GM19452 (cell line): ENCODE measurements at regions not wholly inside any gene's neighbourhood (a gene's known extent, or its start where the extent isn't known, plus 50 kb on each side); places are given as distances from the start of the nearest gene placed in this dataset.
A peak's percentile ranks its signal among the peaks of the same experiment; 100 is the strongest.
"Not testable (repeated sequence)": the region's sequence is repeated elsewhere in the genome, so short reads cannot be mapped to it uniquely, and the experiment has no call there.

Experiments used
- ATAC-seq: cut with Tn5 transposase; IDR thresholded peaks from one replicate; pipeline ENCODE4 v1.9.1; 2021; ENCODE audit not compliant: unreplicated experiment

DNA sequence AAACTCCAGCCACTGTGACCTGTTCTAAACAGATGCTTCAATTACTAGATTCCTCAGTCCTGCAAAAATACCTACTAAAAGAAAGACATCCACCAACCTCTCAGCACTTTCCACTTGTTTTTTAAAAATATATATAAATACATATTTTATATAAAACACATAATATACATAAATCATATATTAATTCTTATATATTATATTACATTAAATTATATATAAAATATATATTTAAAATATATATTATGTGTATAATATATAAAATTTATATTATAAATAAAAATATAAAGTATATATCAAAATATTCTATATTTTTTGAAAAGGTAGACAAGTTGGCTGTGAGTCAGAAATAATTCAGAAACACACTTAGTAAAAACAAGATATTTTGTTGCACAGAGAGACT is 2371.8 kb upstream of the ACO1 start:
- ATAC-seq: no peak

DNA sequence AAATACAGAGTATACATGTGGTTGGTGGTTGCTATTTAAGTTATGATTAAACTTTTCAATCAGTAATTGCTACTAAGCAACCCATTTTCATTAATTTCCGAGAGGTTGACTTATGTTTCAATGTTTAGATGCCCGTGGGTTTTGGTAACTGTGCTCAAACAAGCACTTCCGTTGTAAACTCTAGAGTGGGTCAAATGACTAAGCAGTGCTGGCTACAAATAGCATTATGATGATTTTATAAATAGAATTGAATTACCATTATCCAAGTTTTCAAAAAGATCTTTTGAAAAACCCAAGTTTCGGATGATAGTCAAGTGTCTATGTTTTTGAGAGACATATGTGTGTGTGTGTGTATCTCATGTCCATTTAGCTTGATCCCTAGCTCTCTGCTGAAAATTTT is 2369.4 kb upstream of the ACO1 start:
- ATAC-seq: no peak

- ATAC-seq: no peak
These were observed 2364.3 kb upstream of the ACO1 start for GRCh38 chr9:30020161-30020560.

- no peak for ATAC-seq
These were observed 2348.7 kb upstream of the ACO1 start for GRCh38 chr9:30035761-30036160.

DNA sequence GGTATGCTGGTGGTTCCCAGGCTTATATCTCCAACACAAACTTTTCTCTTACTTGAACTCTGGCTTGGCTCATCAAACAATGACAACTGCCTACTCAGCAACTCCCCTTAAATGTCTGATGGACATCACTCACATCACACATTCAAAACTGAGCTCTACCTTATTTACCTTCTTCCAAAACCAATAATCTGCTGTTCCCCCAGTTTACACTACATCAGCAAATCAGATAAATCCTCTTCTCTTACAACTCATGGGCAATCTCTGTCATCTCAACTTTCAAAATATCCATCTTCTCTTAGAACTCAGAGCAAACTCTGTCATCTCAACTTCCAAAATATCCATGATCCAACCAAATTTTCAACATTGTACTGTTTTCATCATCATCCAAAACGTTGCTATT is 2347.9 kb upstream of the ACO1 start:
- ATAC-seq: no peak

DNA sequence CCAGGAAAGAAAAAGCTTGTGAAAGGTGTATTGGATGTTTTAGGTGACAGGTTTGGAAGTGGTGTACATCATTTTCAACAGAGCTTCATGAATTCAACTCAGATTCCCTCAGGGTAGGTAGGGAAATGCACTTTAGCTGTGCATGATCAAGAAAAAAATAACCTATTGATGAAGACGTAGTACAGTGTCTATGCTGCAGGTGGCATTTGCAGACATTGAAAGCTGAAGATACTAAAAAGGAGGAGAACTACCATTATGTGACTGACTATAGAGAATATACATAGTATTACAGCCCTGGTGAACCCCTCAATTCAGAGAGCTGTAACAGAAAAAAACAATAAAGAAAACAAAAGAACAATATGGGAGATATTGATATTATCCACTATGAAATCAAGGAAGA is 2344.7 kb upstream of the ACO1 start:
- ATAC-seq: no peak

DNA sequence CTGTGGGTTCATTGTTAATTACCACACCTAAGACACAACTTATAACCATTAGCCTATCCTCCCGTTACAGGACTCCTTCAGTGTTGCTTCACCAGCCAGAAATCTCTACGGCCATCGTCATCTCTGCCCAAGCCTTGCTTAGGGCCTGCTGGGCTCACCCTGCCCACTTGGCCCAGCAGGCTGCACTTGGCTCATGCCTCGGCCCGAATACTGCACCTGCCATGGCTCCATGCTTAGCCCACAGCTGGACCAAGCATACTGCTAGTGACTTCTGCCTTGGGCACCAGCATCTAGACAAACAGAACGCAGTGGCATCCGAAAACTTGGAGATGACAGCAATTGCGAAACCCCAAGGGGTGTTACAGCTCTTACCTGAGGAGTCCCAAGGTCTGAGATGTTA is 2336.0 kb upstream of the ACO1 start:
- ATAC-seq: no peak

- ATAC-seq: no peak
These were observed 2326.0 kb upstream of the ACO1 start for GRCh38 chr9:30058463-30058862.

DNA sequence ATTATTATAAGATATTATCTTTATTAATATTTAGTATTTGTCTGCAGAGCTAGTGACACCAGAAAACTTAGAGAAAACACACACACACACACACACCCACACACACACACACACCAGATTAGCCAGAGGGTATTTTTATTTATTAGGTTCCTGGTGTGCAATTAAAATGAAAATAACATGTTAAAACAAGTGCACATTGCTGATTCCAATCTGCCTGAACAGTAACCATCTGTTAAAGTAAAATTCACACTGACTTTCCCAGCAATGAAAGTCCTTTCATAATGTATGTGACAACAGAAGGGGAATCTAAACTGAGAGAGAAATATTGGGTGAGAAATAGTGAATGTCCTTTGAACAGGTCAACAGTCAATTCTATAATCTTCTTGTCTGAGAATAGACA is 2323.5 kb upstream of the ACO1 start:
- ATAC-seq: no peak

DNA sequence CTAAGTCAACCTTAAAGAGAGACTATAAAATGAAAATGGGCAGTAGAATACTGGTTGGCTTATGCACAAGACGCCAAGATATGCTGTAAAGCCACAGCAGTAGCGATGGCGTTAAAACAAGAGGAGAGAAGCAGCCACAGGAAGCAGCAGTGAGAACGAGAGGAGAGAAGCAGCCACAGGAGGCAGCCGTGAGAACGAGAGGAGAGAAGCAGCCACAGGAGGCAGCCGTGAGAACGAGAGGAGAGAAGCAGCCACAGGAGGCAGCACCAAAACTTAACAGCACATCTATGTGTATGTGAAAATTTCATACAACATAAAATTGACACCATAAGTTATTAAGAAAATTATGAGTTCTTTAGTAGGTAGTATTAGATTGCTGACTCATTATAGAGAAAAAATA is 2318.6 kb upstream of the ACO1 start:
- ATAC-seq: no peak

DNA sequence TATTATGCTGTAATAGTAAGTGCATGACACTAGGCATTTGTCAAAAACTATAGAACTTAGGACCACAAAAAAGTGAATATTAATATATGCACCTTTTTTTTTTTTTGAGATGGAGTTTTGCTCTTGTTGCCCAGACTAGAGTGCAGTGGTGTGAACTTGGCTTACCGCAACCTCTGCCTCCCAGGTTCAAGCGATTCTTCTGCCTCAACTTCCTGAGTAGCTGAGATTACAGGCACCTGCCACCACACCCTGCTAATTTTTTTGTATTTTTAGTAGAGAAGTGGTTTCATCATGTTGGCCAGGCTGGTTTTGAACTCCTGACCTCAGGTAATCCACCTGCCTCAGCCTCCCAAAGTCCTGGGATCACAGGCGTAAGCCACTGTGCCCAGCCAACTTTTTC is 2315.2 kb upstream of the ACO1 start:
- not testable (repeated sequence) for ATAC-seq

DNA sequence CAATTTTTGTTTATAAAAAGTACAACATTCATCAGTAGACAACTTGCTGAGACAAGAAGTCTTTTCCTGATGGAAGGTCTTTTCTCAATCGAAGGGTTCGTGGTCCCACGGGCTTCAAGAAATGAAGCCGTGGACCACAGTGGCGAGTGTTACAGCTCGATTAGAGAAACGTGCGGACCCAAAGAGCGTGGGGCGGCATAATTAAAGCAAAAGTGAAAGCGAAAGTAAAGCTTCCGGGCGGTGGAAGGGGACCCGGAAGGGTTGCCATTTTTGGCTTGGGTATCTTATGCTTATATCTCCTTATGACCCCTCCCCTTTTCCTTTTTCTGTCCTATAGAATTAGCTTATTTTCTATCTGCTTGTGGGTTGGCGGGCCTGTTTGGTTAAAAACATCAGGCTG is 2309.4 kb upstream of the ACO1 start:
- ATAC-seq: no peak

DNA sequence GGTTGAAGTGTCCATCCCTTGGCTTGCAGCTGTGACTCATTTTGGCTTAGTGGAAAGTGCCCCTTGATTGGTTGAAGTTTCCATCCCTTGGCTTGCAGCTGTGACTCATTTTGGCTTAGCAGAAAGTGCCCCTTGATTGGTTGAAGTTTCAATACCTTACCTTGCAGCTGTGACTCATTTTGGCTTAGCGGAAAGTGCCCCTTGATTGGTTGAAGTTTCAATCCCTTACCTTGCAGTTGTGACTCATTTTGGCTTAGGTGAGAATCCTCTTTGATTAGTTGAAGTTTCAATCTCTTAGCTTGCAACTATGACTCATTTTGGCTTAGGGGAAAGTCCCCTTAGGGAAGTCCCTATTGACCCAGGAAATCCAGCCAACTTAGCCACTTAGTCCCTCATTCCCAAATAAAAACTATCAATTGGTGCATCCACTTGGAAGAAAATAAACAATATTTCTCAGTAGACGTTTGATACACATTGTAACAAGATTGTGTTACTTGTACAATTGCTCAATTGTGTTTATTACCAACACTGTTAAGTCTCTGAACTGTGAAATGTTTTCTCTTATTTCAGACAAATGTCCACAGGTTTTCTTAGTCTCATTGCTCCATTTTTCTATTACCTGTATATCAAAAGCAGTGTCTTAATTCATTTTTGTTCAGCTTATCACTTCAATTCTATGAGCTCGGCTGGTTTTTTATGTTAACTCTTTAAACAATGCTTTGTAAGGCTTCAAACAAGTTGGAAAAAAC is 2308.8 kb upstream of the ACO1 start:
- ATAC-seq: peak; percentile 78

DNA sequence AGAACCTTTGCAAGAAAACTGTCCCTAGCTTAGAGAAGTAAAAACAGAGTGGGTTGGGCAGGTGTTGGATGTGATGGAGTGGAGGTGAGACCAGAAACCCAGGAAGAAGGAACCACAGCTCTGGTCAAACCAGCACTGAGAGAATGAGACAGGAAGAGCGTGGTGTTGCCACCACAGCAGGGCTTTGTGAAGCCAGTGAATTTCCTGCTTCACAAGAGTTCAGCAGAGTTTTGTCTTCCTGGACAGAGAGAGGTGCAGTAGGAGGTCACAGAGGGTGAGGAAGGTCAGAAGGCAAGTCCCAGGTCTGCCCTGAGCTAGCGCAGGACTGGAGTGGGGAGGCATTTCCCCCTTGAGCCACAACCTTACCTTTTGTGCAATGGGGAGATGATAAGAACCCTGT is 2306.2 kb upstream of the ACO1 start:
- peak; percentile 45 for ATAC-seq

GRCh38 chr9:30089428-30089827 is 2295.0 kb upstream of the ACO1 start:
- ATAC-seq: no peak

- ATAC-seq: no peak
These were observed 2280.6 kb upstream of the ACO1 start for GRCh38 chr9:30103647-30104394.

- ATAC-seq: not testable (repeated sequence)
These were observed 2277.3 kb upstream of the ACO1 start for GRCh38 chr9:30107134-30107533.

DNA sequence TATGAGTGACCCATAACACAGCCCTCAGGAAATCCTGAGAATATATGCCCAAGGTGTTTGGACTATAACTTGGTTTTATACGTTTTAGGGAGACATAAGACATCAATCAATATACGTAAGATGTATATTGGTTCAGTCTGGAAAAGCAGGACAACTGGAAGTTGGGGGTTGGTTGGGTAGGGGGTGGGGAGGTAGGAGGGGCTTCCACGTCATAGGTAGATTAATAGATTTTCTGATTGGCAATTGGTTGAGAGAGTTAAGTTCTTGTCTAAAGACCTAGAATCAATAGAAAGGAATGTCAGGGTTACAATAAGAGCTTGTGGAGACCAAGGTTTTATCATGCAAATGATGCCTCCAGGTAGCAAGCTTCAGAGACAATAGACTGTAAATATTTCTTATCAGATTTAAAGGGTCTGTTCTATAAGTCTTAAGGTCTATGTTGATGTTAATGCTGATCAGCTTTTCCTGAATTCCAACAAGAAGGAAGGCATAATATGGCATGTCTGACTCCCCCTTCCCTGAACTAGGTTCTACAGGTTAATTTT is 2267.7 kb upstream of the ACO1 start:
- no peak for ATAC-seq

DNA sequence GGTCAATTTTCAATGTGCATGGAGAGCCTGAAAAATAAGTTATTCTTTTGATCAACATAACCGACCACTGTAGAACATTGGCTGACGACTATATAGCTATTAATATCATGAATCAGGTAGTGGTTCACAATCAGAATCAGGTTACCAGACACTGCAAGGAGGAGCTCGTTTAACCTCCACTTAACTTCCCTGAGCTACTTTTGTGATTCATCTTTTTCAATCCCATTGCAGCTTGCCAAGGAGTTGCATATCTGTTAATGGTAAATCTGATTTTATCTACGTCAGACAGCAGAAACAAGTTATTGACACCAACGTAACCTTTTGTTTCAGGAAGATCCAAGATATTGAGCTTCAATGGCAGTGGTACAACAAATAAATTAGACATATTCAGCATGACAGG is 2263.8 kb upstream of the ACO1 start:
- ATAC-seq: no peak

- ATAC-seq: no peak
These were observed 2262.8 kb upstream of the ACO1 start for GRCh38 chr9:30121611-30122010.

DNA sequence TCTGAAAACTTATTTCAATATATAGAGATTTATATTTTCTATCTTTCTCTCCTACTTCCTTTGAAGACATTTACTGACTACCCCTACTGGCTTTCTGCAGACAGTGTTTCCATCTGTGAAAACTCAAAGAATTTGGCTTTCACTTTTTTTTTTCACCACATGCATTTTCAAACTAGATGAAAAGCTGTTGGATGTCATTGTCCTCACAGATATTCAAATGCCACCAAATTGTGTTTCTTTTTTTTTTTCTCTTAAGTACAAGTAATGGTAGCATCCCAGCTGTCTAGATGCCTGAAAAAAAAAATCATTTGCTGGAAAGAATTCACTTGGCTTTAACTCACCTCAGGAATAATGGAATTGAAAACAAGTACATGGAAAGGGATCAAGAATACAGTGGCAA is 2258.6 kb upstream of the ACO1 start:
- ATAC-seq: no peak

DNA sequence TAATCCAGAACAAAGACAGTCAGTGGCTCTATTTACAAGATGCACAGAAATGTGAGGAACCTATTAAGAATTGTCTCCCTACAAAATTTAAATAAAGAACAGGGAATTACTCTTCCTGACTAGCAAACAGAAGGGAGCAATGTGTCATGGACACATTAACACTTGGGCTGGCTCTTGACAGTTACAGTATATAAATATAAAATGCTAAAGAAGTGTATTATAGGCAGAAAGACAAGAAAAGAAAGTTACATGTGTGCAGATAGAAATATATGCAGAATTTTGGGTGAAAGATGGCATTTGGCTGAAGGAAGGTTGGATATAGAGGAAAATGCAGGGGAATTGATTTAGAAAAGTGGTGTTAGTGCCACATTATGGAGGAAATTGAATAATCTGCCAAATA is 2257.1 kb upstream of the ACO1 start:
- no peak for ATAC-seq
